NB4 (cell line): ENCODE measurements at regions not wholly inside any gene's neighbourhood (a gene's known extent, or its start where the extent isn't known, plus 50 kb on each side); places are given as distances from the start of the nearest gene placed in this dataset.

Experiments used
- DNase-seq: peaks from one replicate; pipeline ENCODE4 v3.0.0; 2010; ENCODE audit warnings: low read depth
- H3K4me3 ChIP-seq: one replicate; pipeline ENCODE4 v1.5.1; 2011; ENCODE audit warnings: mild to moderate bottlenecking, low read depth, low read length, moderate library complexity
- MAX ChIP-seq: IDR thresholded peaks from 2 replicates; pipeline ENCODE4 v1.6.1; 2011; ENCODE audit warnings: low read depth, low read length
- MYC ChIP-seq: IDR thresholded peaks from 2 replicates; pipeline ENCODE4 v1.6.1; 2011; ENCODE audit warnings: low read depth, low read length
- POLR2A ChIP-seq: IDR thresholded peaks from 2 replicates; pipeline ENCODE4 v1.6.1; 2011; ENCODE audit warnings: mild to moderate bottlenecking; ENCODE audit not compliant: insufficient read length; ENCODE audit errors: extremely low read depth
- TF ChIP-seq, protein P1 (sequence below): IDR thresholded peaks from one replicate; pipeline ENCODE4 v1.5.1; 2012; ENCODE audit warnings: low read depth, low read length

DNA sequence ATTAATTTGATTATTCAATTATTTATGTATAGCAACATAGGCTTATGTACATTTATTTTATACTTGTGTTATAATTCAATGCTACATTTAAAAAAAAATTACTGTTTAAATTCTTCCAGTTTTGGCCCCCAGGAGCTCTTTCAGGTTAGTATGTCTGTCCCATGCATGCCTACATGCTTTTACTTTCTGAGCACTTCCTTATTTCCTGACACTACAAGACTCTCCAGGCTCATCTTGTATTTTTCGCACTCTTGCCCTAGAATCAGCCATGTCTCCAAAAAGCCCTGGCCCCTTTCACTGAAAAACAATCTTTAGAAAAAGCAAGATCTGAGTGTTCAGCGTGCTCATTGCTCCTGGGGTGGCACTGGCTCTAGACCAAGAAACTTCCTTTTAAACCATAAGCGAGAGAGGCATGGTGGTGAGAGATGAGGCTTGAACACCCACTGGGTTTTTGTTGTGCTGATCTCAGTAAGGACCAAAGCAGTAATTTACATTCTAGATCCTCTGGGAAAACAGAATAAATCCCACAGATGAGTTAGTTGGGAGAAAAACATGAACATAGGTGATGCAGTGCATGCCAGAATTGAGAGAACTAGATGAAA, 95.0 kb downstream of the SLC30A10 start:
- no peak overlapping the region for H3K4me3 ChIP-seq
- TF ChIP-seq MYC (no peak), POLR2A (no peak), MAX (no peak)
- TF ChIP-seq, protein P1, sequence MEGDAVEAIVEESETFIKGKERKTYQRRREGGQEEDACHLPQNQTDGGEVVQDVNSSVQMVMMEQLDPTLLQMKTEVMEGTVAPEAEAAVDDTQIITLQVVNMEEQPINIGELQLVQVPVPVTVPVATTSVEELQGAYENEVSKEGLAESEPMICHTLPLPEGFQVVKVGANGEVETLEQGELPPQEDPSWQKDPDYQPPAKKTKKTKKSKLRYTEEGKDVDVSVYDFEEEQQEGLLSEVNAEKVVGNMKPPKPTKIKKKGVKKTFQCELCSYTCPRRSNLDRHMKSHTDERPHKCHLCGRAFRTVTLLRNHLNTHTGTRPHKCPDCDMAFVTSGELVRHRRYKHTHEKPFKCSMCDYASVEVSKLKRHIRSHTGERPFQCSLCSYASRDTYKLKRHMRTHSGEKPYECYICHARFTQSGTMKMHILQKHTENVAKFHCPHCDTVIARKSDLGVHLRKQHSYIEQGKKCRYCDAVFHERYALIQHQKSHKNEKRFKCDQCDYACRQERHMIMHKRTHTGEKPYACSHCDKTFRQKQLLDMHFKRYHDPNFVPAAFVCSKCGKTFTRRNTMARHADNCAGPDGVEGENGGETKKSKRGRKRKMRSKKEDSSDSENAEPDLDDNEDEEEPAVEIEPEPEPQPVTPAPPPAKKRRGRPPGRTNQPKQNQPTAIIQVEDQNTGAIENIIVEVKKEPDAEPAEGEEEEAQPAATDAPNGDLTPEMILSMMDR = no peak
- DNase-seq = no peak

GRCh38 chr1:219826290-219826689, 102.1 kb downstream of the SLC30A10 start:
- no peak for TF ChIP-seq POLR2A
- TF ChIP-seq MYC = no peak
- TF ChIP-seq, protein P1 = no peak
- TF ChIP-seq MAX = no peak
- no peak for DNase-seq

DNA sequence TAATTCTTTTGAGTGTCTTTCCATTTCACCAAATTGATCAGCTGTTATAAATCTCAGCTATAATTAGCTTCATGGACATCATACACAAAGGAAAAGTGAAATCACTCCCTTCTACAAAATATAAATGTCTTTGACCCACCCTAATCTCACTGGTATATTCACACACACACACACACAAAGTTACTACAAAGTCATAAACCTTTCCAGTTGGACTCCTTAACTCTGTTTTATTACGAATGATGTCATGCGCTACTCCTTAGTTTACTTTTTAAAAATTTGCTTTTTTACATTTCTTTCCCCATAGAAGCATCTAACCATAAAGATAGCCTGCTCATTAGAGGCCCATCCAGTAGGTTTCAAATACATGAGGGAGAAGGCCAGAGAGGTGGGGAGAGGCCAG, 103.0 kb downstream of the SLC30A10 start:
- no peak overlapping the region for H3K4me3 ChIP-seq
- no peak for TF ChIP-seq MYC
- DNase-seq = no peak

More at GRCh38 chr1:219826290-219826689, 102.1 kb downstream of the SLC30A10 start:
- no peak overlapping the region for H3K4me3 ChIP-seq

GRCh38 chr1:219824338-219824737, 104.0 kb downstream of the SLC30A10 start:
- H3K4me3 ChIP-seq = no peak overlapping the region
- TF ChIP-seq MAX (no peak), POLR2A (no peak), MYC (no peak)
- TF ChIP-seq, protein P1 = no peak
- no peak for DNase-seq

- TF ChIP-seq, protein P1 = no peak
- TF ChIP-seq MYC (no peak), POLR2A (no peak), MAX (no peak)
- H3K4me3 ChIP-seq = no peak overlapping the region
- no peak for DNase-seq
These were observed 107.8 kb downstream of the SLC30A10 start for GRCh38 chr1:219820551-219820950.

DNA sequence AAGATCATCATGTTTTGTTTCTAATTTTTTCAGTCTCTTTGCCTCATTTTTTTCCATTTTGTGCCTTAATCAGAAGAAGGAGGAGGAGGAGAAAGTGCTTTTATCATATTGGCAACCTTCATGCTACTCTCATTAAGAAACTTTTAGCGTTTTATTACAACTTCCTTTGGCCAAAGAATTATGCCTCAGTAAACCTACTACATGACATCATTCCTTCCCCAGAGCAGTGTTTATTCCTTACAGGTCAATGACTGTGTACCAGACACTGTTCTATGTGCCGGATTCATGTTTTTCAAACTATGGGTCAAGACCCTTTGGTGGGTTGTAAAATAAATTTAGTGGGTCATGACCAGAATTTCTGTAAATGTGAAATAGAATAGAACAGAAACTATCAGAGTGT, 110.4 kb downstream of the SLC30A10 start:
- DNase-seq = no peak
- H3K4me3 ChIP-seq = no peak overlapping the region
- TF ChIP-seq POLR2A = no peak
- TF ChIP-seq, protein P1 = no peak
- TF ChIP-seq MYC = no peak
- TF ChIP-seq MAX = no peak
